ENCODE measurements at regions not wholly inside any gene's neighbourhood (a gene's known extent, or its start where the extent isn't known, plus 50 kb on each side); places are given as distances from the start of the nearest gene placed in this dataset.

- TF ChIP-seq CTCF (conservative IDR thresholded peaks at IDR 0.05; ENCODE audit: low read length) (no peak), EZH2phosphoT487 (IDR thresholded peaks at IDR 0.05; ENCODE audit: borderline replicate concordance, low read depth, low read length) (no peak)
Measured at GRCh38 chr2:85956646-85957039, 67.9 kb upstream of the ST3GAL5 start.

All from OCI-LY7 (cell line).